ENCODE measurements at regions not wholly inside any gene's neighbourhood (a gene's known extent, or its start where the extent isn't known, plus 50 kb on each side); places are given as distances from the start of the nearest gene placed in this dataset.

GRCh38 chr12:127245437-127245836, 1021.5 kb upstream of the TMEM132C start:
- no peak for TF ChIP-seq GATA2 (IDR thresholded peaks at IDR 0.05; ENCODE audit: low read depth, low read length)
- no peak for TF ChIP-seq GATA3 (IDR thresholded peaks at IDR 0.05; ENCODE audit: low read depth, low read length)

All from SH-SY5Y (cell line).